Thyroid gland (tissue), 4 donors: ENCODE measurements at regions not wholly inside any gene's neighbourhood (a gene's known extent, or its start where the extent isn't known, plus 50 kb on each side); places are given as distances from the start of the nearest gene placed in this dataset.

Experiments used
- DNase-seq, 2 donors: peaks; one replicate each; pipeline ENCODE4 v3.0.0-alpha.2; 2019
- H3K27ac ChIP-seq, 3 donors: fragments of 200-600 bp; sonication (generic); 1 replicate in 2 of 3; 2 replicates in 1 of 3; pipeline ENCODE4 v1.5.1; 2016 to 2019; ENCODE audit warnings: mild to moderate bottlenecking in 1 of 3, moderate library complexity in 1 of 3
- H3K27me3 ChIP-seq: fragments of 200-600 bp; sonication (generic); one replicate; pipeline ENCODE4 v1.5.1; 2019
- H3K36me3 ChIP-seq, 2 donors: fragments of 200-600 bp; sonication (generic); one replicate each; pipeline ENCODE4 v1.5.1; 2016 to 2019
- H3K4me1 ChIP-seq, 2 donors: fragments of 200-600 bp; sonication (generic); one replicate each; pipeline ENCODE4 v1.5.1; 2017 to 2019
- H3K4me3 ChIP-seq, 3 donors: fragments of 200-600 bp; sonication (generic); replicated peaks in 1 of 3; 1 replicate in 2 of 3; 2 replicates in 1 of 3; pipeline ENCODE4 v1.5.1; 2016; ENCODE audit warnings: mild to moderate bottlenecking in 1 of 3
- H3K9me3 ChIP-seq: fragments of 200-600 bp; sonication (generic); one replicate; pipeline ENCODE4 v1.5.1; 2017
- POLR2A ChIP-seq, 2 donors: fragments of 450-650 bp; IDR thresholded peaks; one replicate each; pipeline ENCODE4 v1.6.1; 2017; ENCODE audit warnings: antibody characterized with exemption in 2 of 2, mild to moderate bottlenecking in 2 of 2, moderate library complexity in 1 of 2
- WGBS, 2 donors: methylation state at CpG; one replicate each; pipeline ENCODE4 v1.1.5; 2017; 5-methylcytosine and 5-hydroxymethylcytosine counted together
- intact Hi-C: fragments of 100-400 bp; cut with DNase I; formaldehyde crosslinking; loops from one replicate; pipeline ENCODE4 v1.15.1; 2023
- TF ChIP-seq, protein P1 (sequence below), 6 experiments: fragments of 200-600 bp in 3 of 6; fragments of 450-650 bp in 3 of 6; sonication (generic) in 3 of 6; IDR thresholded peaks; one replicate each; pipeline ENCODE4 v1.5.1; 2016 to 2019; ENCODE audit warnings: antibody characterized with exemption in 6 of 6, mild to moderate bottlenecking in 2 of 6, inconsistent platforms in 1 of 6, moderate library complexity in 1 of 6

DNA sequence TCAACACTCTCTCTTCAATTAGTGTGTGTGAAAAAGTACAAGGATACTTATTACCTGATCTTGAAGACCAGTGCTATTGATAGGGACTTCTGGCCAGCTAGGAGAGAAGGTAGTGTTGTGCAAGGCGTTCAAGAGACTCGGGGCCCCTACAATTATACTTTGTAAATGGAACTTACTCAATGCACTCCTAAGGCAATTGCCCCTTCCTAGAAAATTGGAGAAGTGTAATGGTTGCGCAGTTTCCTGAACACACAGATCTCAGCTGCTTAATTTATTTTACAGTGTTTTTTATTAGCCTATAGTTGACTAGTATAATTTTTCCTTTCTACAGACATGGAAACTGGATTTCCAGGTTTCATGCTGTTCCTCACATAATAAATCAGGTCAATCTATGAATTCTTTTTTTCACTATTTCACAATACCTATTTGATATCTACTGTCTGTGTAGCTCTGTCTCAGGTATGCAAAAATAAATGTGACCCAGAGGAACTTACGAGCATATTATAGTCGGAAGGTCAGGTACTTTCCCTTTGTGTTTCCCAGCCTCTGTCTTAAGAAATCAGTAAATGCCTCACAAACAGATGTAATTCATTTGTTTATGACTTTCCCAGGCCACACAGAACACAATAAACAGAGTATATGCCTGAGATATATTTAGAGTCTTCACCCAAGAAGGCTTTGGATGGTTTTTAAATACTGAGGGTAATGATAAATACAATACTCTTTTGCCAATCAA lies 89.1 kb upstream of the TET2 start:
- no peak overlapping the region for H3K4me3 ChIP-seq
- DNase-seq, result no peak
- 87 to 92% methylated on average over 5 of the region's 5 CpGs for WGBS, 2 donors
- H3K9me3 ChIP-seq, result no peaks in the 10 kb centered on the region
- intact Hi-C loops, result no loop called here
- TF ChIP-seq POLR2A (IDR thresholded peaks at IDR 0.05), result no peak
- TF ChIP-seq, protein P1, sequence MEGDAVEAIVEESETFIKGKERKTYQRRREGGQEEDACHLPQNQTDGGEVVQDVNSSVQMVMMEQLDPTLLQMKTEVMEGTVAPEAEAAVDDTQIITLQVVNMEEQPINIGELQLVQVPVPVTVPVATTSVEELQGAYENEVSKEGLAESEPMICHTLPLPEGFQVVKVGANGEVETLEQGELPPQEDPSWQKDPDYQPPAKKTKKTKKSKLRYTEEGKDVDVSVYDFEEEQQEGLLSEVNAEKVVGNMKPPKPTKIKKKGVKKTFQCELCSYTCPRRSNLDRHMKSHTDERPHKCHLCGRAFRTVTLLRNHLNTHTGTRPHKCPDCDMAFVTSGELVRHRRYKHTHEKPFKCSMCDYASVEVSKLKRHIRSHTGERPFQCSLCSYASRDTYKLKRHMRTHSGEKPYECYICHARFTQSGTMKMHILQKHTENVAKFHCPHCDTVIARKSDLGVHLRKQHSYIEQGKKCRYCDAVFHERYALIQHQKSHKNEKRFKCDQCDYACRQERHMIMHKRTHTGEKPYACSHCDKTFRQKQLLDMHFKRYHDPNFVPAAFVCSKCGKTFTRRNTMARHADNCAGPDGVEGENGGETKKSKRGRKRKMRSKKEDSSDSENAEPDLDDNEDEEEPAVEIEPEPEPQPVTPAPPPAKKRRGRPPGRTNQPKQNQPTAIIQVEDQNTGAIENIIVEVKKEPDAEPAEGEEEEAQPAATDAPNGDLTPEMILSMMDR (IDR thresholded peaks at IDR 0.05), result no peak
- H3K4me1 ChIP-seq, result no peaks in the 10 kb centered on the region
- H3K36me3 ChIP-seq, result no peaks in the 10 kb centered on the region
- no peaks in the 10 kb centered on the region for H3K27me3 ChIP-seq
- no peak overlapping the region for H3K27ac ChIP-seq

DNA sequence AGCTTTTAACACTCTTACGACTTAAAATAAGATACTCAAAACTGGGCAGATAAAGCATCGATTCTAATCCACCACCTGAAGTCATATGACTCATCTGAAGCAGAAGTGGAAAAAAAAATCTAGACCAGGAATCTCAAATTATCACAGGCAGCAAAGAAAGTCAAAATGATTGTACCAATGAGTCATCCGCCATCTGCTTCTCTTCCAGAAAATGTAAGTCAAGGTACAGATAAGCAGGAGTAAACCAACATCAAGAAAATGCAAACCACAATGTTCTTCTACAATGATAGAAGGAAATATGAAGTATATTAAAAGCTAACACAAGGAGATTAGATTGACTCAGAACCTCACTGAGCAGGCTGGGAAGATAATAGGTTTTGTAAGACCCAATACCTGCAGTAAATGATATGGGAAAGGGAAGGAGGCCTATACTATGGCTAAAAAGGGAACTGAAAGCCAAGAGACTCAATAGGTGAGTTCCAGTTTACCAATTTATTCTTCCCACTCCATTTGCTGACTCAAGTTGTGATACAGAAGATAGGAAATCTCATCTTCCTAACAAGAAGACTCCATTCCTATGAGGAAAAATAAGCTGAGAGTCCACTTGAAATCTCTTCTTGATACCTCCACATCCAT lies 88.4 kb upstream of the TET2 start:
- intact Hi-C loops, result no loop called here
- TF ChIP-seq, protein P1 (IDR thresholded peaks at IDR 0.05), result no peak
- TF ChIP-seq POLR2A (IDR thresholded peaks at IDR 0.05), result no peak
- no peaks in the 10 kb centered on the region for H3K4me1 ChIP-seq
- H3K4me3 ChIP-seq, result no peak overlapping the region
- WGBS, 2 donors, result 87 to 91% methylated on average over 3 of the region's 3 CpGs
- no peaks in the 10 kb centered on the region for H3K9me3 ChIP-seq
- no peaks in the 10 kb centered on the region for H3K36me3 ChIP-seq
- H3K27me3 ChIP-seq, result no peaks in the 10 kb centered on the region
- H3K27ac ChIP-seq, result no peak overlapping the region
- no peak for DNase-seq

DNA sequence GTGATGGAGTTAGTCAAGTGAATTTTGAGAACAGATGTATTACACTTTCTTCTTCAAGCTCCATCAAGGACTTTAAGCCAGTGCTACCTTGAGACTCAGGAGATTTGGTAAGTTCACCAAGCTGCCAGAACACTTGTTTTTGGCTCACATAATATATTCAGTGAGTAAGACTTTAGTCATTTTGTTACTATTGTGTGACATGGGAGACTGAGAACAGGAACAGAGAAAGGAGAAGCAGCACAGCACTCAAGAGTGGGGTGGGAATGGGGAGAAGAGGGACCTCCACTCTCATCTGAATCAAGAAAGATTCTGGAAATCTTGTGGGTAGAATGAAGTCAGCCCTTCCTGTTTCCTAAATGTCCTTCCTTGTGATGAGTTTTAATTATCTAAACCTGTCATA lies 87.3 kb upstream of the TET2 start:
- Histone ChIP-seq H3K4me3 (no peak overlapping the region), H3K4me1 (no peaks in the 10 kb centered on the region), H3K9me3 (no peaks in the 10 kb centered on the region), H3K27ac (no peak overlapping the region), H3K36me3 (no peaks in the 10 kb centered on the region), H3K27me3 (no peaks in the 10 kb centered on the region)
- TF ChIP-seq POLR2A (IDR thresholded peaks at IDR 0.05), result no peak
- TF ChIP-seq, protein P1 (IDR thresholded peaks at IDR 0.05), result no peak
- no peak for DNase-seq
- intact Hi-C loops, result no loop called here

DNA sequence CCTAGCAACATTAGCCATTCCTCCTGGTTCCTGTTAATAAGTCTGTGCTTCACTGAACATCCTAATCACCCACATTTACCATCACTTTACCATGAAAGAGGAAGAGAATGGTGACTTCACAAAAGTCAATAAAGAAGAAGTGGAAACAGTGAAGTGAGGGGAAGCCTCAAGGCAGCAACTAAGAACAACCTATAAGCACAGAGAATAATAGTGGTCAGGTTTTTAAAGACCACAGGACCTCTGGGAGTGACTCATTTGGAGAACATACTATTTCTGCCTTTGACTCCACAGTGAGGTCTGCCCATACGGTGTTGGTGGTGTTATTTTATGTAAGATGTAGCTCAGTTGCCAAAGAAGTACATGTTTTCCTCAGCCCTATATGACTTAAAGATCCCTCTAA lies 86.0 kb upstream of the TET2 start:
- H3K9me3 ChIP-seq, result no peaks in the 10 kb centered on the region
- intact Hi-C loops, result no loop called here
- H3K36me3 ChIP-seq, result no peaks in the 10 kb centered on the region
- DNase-seq, result no peak
- H3K4me1 ChIP-seq, result no peaks in the 10 kb centered on the region
- no peak overlapping the region for H3K27ac ChIP-seq
- no peaks in the 10 kb centered on the region for H3K27me3 ChIP-seq
- TF ChIP-seq, protein P1 (IDR thresholded peaks at IDR 0.05), result no peak
- TF ChIP-seq POLR2A (IDR thresholded peaks at IDR 0.05), result no peak
- no peak overlapping the region for H3K4me3 ChIP-seq
- 68 to 70% methylated on average over 1 of the region's 1 CpG for WGBS, 2 donors

DNA sequence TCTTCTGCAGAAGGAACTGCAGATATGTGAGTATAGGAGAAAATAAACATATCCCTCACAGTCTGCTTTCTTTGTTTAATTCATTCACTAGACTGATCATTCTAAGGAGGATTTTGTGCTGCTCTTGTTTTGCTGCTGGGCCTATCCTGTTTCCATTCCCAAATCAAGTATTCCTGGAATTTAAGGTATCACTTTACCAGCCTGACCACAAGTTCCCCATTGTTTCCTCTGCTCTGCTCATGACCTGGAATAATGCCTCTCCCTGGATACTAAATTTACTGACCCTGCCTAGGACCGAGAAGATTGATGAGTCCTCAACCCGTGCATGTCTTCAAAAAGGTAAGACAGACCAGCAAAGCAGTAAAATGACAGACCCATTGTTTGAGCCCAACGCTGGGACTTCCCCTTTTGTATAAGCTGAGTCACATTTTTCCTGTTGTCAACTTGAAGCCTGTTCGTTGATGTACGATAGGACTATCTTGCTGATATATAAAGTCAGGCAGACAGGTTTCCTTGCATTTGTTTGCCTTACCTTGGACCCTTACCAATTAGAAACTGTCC lies 85.5 kb upstream of the TET2 start:
- TF ChIP-seq, protein P1 (IDR thresholded peaks at IDR 0.05), result no peak
- TF ChIP-seq POLR2A (IDR thresholded peaks at IDR 0.05), result no peak
- intact Hi-C loops, result no loop called here
- no peak overlapping the region for H3K4me3 ChIP-seq
- H3K27me3 ChIP-seq, result no peaks in the 10 kb centered on the region
- no peaks in the 10 kb centered on the region for H3K9me3 ChIP-seq
- H3K36me3 ChIP-seq, result no peaks in the 10 kb centered on the region
- no peaks in the 10 kb centered on the region for H3K4me1 ChIP-seq
- DNase-seq, result no peak
- WGBS, 2 donors, result 48 to 57% methylated on average over 5 of the region's 5 CpGs
- H3K27ac ChIP-seq, result no peak overlapping the region
